ENCODE measurements at regions not wholly inside any gene's neighbourhood (a gene's known extent, or its start where the extent isn't known, plus 50 kb on each side); places are given as distances from the start of the nearest gene placed in this dataset.
"Not testable (repeated sequence)": the region's sequence is repeated elsewhere in the genome, so short reads cannot be mapped to it uniquely, and the experiment has no call there.

- DNase-seq: peak in 5 of 6 experiments; percentile 22 to 40 (median 33)
These were observed 67.0 kb downstream of the CHRNA1 start for GRCh38 chr2:174697255-174697654.

GRCh38 chr2:174694920-174695319, 69.4 kb downstream of the CHRNA1 start:
- no peak for DNase-seq

GRCh38 chr2:174694196-174694878, 69.9 kb downstream of the CHRNA1 start:
- DNase-seq: no peak

GRCh38 chr2:174693344-174693743, 70.9 kb downstream of the CHRNA1 start:
- DNase-seq: no peak

- no peak for DNase-seq
These were observed 71.9 kb downstream of the CHRNA1 start for GRCh38 chr2:174692256-174692919.

- no peak for DNase-seq
These were observed 73.0 kb downstream of the CHRNA1 start for GRCh38 chr2:174691201-174691779.

- DNase-seq: no peak
These were observed 74.2 kb downstream of the CHRNA1 start for GRCh38 chr2:174690026-174690425.

GRCh38 chr2:174688079-174688478, 76.2 kb downstream of the CHRNA1 start:
- peak in 3 of 6 experiments; percentile 26 to 53 (median 51) for DNase-seq

- DNase-seq: no peak
These were observed 77.8 kb downstream of the CHRNA1 start for GRCh38 chr2:174686430-174686829.

GRCh38 chr2:174683392-174683759, 80.9 kb downstream of the CHRNA1 start:
- peak in 4 of 6 experiments; percentile 3 to 37 (median 6) for DNase-seq

- peak; percentile 45 to 81 (median 68) for DNase-seq
These were observed 81.5 kb downstream of the CHRNA1 start for GRCh38 chr2:174682578-174683391.

- peak; percentile 5 to 52 (median 32) for DNase-seq
These were observed 82.2 kb downstream of the CHRNA1 start for GRCh38 chr2:174682007-174682577.

- DNase-seq: no peak
These were observed 82.9 kb downstream of the CHRNA1 start for GRCh38 chr2:174681099-174682006.

GRCh38 chr2:174680221-174680620, 82.6 kb upstream of the WIPF1 start:
- DNase-seq: no peak

- no peak for DNase-seq
These were observed 80.8 kb upstream of the WIPF1 start for GRCh38 chr2:174678395-174678794.

GRCh38 chr2:174675615-174676014, 78.0 kb upstream of the WIPF1 start:
- DNase-seq: peak in 5 of 6 experiments; percentile 3 to 61 (median 29)

- DNase-seq: no peak
These were observed 76.3 kb upstream of the WIPF1 start for GRCh38 chr2:174673876-174674275.

- DNase-seq: no peak
These were observed 75.8 kb upstream of the WIPF1 start for GRCh38 chr2:174673440-174673839.

GRCh38 chr2:174671532-174671931, 73.9 kb upstream of the WIPF1 start:
- not testable (repeated sequence) for DNase-seq

- DNase-seq: no peak
These were observed 72.8 kb upstream of the WIPF1 start for GRCh38 chr2:174670446-174670845.

- no peak for DNase-seq
These were observed 71.7 kb upstream of the WIPF1 start for GRCh38 chr2:174669336-174669735.

GRCh38 chr2:174668075-174668474, 70.5 kb upstream of the WIPF1 start:
- DNase-seq: no peak
